Upper lobe of left lung (tissue), 4 donors: ENCODE measurements at regions not wholly inside any gene's neighbourhood (a gene's known extent, or its start where the extent isn't known, plus 50 kb on each side); places are given as distances from the start of the nearest gene placed in this dataset.

ENCODE experiments used
- POLR2A ChIP-seq, 4 donors: fragments of 450-650 bp; IDR thresholded peaks; one replicate each; pipeline ENCODE4 v1.5.1; 2016 to 2017; ENCODE audit warnings: antibody characterized with exemption in 4 of 4, mild to moderate bottlenecking in 2 of 4
- POLR2AphosphoS5 ChIP-seq, 2 donors: sonication (generic); formaldehyde crosslinking; IDR thresholded peaks; one replicate each; pipeline ENCODE4 v1.5.1; 2017; ENCODE audit warnings: antibody characterized with exemption in 2 of 2
- TF ChIP-seq, protein P1 (sequence below), 6 experiments: fragments of 450-650 bp in 4 of 6; fragments of 200-600 bp in 2 of 6; sonication (generic) in 2 of 6; IDR thresholded peaks; one replicate each; pipeline ENCODE4 v1.5.1; 2016 to 2019; ENCODE audit warnings: antibody characterized with exemption in 6 of 6

- TF ChIP-seq, protein P1, sequence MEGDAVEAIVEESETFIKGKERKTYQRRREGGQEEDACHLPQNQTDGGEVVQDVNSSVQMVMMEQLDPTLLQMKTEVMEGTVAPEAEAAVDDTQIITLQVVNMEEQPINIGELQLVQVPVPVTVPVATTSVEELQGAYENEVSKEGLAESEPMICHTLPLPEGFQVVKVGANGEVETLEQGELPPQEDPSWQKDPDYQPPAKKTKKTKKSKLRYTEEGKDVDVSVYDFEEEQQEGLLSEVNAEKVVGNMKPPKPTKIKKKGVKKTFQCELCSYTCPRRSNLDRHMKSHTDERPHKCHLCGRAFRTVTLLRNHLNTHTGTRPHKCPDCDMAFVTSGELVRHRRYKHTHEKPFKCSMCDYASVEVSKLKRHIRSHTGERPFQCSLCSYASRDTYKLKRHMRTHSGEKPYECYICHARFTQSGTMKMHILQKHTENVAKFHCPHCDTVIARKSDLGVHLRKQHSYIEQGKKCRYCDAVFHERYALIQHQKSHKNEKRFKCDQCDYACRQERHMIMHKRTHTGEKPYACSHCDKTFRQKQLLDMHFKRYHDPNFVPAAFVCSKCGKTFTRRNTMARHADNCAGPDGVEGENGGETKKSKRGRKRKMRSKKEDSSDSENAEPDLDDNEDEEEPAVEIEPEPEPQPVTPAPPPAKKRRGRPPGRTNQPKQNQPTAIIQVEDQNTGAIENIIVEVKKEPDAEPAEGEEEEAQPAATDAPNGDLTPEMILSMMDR (IDR thresholded peaks at IDR 0.05) = no peak
- no peak for TF ChIP-seq POLR2A (IDR thresholded peaks at IDR 0.05)
- TF ChIP-seq POLR2AphosphoS5 (IDR thresholded peaks at IDR 0.05) = no peak
Measured at GRCh38 chr6:148044261-148044751, 298.3 kb upstream of the SASH1 start.
